HG03095 (cell line): ENCODE measurements at regions not wholly inside any gene's neighbourhood (a gene's known extent, or its start where the extent isn't known, plus 50 kb on each side); places are given as distances from the start of the nearest gene placed in this dataset.
"Not testable (repeated sequence)": the region's sequence is repeated elsewhere in the genome, so short reads cannot be mapped to it uniquely, and the experiment has no call there.

Experiments used
- ATAC-seq: cut with Tn5 transposase; IDR thresholded peaks from one replicate; pipeline ENCODE4 v1.9.1; 2021; ENCODE audit warnings: moderate library complexity; ENCODE audit not compliant: unreplicated experiment

DNA sequence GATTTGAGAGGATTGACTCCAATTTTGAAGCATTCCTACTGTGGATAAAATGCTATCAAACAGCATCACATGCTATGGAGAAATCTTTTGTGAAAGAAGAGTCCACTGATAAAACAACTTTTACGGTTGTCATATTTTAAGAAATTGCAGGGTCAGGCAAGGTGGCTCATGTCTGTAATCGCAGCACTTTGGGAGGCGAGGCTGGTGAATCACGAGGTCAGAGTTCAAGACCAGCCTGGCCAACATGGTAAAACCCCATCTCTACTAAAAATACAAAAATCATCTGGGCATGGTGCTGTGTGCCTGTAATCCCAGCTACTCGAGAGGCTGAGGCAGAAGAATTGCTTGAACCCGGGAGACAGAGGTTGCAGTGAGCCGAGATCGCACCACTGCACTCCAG, 338.8 kb upstream of the SOX9 start:
- ATAC-seq, result not testable (repeated sequence)

DNA sequence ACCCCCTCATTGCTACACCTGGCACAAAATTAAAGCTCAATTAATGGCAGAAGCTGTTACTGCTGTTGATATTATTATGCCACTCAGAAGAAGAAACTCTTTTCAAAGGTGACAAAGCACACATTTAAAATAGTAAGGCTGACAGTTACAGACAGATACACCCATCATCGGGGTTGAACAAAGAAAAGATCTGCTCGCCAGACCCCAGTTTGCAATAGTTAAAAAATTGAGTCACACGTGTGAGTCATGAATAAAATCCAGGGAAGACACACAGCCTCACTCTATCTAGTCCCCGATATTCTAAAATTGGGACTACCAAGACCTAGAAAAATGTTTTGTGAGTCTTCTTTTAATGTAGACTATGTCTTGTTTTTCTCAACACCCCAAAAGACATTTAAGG, 330.0 kb upstream of the SOX9 start:
- ATAC-seq, result no peak

DNA sequence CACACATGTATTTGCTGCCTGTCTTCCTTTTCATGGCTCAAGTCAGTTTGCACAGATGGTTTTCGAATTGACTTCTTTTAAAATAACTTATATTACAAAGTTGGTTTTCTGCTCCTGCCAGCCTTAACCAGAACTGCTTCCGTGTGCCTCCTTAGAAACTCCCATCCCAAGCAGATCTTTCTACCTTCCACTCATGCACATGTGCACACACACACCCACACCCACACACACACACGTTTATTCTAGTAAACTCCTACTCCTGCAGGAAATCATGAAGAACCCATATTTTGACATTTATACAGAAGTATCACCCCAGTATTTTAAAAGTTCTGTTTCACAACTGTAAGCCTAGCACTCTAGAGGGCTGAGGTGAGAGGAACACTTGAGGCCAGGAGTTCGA, 329.5 kb upstream of the SOX9 start:
- ATAC-seq, result no peak

DNA sequence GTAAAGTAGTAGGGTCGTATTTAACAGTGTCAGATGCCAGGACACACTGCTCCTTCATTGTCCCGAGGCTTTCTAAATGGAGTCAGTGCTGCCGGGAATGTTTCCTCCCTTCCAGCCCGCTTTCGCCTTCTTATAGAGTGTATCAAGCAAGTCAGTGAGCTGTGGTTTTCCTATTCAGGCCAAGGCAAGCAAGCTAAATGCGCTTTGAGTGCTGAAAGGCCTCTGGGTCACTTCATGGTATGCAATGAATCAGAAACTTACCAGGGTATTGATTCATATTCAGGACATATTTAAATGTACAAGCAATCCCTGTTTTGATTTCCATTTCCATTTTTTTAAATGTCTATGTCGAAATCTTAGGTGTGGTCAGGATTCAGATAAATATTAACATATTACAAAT, 327.9 kb upstream of the SOX9 start:
- no peak for ATAC-seq

DNA sequence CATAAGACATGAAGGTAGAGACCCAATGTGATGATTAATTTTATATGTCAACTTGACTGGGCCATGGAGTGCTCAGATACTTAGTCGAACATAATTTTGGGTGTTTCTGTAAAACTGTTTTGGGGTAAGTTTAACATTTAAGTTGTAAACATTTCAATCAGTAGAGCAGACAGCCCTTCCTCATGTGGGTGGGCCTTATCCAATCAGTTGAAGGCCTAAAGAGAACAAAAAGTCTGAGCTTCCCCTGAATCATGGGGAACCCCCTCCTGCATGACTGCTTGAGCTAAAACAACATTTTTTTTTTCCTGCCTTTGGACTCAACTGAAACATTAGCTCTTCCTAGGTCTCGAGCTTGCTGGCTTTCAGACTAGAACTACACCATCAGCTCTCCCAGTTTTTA, 327.3 kb upstream of the SOX9 start:
- no peak for ATAC-seq

DNA sequence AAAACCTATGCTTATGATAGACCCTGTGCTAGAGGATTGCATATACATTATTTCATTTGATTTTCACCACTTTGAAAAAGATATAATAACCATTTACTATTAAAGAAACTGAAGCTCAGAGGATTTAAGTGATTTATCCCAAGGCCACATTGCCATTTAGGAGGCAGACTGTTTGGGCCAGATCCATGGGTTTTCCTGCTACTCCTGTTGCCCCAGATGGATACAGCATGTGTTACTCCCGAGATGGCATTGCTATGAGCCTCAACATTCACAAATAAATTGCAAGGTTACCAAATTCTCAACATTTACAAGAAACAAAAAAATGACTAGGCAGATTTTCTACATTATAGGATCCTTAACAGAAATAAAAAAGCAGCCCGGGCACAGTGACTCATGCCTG, 322.1 kb upstream of the SOX9 start:
- no peak for ATAC-seq

DNA sequence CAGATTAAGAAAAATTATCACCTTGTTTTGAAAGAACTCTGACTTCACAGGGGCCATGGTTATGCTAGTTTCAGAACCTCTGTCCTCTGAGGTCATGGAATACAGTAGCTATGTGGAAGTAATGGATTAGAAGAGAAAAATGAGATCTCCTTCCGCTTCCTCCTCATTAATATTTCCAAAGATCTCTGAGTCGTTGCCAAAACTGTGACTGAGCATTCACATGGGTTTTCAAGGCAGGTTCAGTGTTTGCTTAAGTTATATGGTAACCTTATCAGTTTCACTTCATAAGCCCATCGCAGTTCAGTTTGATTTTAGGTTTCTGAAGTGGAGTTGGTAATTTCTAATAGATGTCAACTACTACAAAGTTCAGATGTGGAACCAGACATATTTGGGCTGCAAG, 321.2 kb upstream of the SOX9 start:
- no peak for ATAC-seq

DNA sequence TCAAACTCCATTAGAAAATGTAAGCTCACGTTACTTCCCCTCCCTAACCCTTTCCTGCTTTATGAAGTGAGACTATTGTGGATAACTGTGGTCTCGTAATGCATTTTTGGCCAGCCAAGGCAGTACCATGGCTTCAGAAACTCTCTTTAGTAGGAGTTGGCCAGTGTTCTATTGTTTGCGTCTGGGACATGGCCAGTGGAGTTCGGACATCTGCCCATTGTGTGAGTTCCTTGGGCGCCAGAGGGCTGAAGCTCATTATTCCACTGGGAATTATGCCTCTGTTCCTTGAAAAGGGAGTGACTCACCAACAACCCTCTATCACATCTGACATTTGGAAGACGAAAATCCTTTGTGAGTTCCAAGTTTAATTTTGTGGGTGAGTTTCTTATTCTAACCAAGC, 319.5 kb upstream of the SOX9 start:
- no peak for ATAC-seq

DNA sequence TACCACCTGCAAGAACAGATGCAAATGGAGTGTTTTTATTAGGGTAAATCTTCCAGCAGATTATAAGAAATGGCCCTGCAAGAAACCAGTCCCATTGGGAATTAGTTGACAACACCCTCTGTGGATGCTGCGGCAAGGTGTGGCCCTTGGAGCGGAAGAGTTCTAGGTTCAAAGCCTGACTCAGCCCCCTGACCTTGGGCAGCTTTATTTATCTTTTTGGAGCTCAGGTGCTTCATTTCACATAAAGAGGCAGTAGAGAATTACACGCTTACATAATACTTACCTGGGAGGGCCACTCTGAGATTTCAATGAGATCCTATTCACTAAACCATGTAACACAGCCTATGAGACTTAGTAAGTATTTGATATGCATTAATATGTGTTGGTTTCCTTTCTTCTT, 318.2 kb upstream of the SOX9 start:
- ATAC-seq, result no peak

DNA sequence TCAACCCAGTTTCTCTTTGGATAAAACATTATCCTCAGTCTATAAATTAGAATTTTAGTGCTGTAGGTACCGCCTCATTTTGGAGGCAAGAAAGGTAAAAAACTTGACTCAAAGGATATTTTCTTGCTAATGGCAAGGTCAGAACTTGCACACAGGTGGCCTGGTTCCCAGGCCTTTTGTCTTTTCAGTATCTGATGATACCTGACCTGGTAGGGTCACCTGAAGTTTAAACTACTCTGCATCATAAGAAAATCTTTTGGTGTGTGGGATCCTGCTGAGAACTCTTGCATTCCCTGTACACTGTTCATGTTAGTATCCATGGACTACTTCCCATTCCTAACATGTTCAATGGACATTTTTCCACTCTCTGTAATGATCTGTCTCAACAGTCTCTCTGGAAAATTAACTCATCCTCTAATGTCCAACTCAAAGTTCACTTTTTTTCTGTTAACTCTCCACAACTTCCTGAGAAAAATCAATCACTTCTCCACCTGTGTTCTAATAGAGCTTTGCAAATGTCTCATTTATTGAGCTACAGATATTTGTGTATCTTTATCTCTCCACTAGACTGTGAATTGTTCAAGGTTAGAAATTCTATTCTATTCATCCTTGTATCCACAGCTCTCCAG, 317.1 kb upstream of the SOX9 start:
- ATAC-seq, result no peak

DNA sequence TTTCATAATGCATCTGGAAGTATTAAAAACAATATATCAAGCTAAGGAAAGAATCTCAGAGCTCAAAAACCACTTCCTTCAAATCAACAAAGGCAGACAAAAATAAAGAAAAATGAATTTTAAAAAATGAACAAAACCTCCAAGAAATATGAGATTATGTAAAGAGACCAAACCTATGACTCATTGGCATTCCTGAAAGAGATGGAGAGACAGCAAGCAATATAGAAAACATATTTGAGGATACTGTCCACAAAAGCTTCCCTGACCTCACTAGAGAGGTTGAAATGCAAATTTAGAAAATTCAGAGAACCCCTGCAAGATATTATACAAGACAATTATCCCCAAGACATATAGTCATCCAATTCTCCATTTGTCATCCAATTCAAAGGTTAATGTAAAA, 311.3 kb upstream of the SOX9 start:
- no peak for ATAC-seq

DNA sequence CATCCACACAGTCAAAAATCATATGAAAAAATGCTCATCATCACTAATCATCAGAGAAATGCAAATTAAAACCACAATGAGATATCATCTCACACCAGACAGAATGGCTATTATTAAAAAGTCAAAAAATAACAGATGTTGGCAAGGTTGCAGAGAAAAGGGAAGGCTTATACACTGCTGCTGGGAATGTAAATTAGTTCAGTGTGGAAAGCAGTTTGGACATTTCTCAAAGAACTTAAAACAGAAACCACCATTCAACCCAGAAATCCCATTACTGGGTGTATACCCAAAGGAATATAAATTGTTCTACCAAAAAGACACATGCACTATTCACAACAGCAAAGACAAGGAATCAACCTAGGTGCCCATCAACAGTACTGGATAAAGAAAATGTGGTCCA, 307.0 kb upstream of the SOX9 start:
- ATAC-seq, result not testable (repeated sequence)

DNA sequence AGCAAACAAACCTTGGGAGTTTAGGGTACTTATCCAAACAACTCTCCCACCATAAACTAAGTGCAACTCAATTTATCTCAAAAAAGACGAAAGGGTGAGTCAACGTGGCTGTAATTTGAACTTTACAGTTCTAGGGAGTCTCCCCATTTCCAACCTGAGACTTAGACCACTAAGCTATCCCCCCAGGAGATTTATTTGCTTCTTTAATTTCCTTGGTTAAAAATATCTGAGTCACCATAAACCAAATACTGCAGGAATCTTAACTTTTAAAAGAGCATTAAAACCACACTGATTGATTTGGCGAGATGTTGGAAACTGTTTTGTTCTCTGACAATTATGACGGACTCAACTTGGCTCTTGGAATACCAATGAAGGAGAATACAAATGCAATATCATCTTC, 299.3 kb upstream of the SOX9 start:
- ATAC-seq, result no peak

DNA sequence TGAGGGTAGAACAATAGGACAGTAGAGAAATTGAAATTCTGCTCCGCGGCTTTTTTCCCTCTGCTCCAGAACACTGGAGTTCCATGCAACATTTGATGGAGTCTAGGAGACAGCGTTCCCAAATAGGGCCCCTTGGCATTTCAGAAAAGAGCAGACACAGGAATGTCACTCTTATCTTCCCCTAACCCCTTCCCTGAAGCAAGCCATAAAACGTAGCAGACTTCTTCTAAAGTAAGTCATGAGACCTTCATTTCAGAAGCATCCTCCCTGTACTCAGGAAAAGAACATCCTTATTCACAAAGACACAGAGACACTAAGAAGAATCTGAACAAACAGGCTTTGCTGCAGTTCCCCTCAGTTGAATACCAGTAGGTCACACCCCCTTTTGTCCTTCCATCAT, 296.1 kb upstream of the SOX9 start:
- no peak for ATAC-seq

DNA sequence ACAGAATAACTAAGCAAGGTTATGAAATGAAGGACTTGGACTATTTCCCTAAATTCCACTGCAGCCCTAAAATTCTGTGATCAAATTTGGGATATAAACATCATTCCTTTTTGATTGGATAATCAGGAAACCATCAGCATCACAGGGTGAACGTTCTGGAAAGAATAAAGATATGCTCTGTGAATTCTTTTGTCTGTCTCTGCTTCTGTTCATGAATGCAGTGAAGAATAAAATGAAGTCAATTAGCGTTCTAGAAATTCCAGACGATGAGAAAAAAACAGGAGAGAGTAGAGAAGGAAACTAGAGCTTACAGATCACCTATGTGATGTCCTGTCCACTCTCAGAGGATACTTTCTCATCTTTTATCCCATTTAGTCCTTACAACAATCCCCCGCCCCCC, 295.1 kb upstream of the SOX9 start:
- no peak for ATAC-seq

DNA sequence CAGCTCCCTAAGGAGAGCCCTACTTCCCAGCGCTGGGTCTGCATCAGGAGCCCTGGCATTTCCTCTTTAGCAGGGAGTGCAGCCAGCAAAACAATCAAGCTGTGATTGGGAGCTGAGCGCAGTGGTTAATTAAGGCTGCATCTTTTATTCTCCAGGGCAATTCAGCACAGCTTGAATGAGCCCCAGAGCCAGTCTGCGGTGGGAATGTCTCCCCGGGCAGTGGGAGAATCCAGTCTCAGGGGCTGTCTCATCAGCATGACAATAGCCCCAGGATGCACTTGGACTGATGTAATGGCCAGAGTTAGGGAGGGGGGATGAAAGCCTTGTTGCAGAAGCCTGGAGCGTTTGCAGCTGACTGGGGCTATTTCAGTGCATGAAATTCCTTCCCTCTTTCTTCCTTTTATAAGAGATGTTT, 292.6 kb upstream of the SOX9 start:
- no peak for ATAC-seq

DNA sequence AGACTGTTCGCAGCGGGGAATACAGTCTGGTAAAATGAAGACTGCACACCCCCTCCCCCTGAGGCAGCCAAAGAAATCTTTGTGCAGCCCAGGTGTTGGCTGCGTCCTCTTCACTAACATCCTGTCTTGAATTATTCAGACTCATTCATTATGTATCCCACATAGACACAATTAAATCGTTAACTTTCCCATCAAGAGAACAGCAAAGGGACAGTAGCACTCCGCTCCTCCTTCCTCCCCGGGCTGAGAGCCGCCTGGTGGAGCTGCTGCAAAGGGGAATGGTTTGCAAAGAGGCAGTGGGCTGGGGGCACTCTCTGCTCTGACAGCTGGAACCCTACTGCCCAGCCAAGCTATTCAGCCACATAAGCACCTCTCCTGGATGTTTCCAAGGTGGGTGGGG, 290.0 kb upstream of the SOX9 start:
- no peak for ATAC-seq

DNA sequence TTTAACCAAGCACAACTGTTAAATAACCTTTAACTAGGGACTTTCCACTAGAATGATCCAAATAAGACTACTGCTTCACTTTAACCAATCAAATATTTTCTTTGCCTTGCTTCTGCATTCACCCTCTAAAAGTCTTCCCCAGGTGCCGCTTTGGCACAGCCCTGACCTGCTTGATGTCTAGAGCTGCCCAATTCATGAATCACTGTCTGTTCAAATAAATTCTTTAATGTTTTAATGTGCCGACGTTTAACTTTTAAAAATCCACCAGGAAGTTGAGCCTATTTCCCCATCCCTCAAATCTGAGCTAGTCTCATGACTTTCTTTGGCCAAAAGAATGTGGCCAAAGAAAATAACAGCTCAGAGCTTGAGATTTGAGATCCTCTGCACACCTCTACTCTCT, 277.8 kb upstream of the SOX9 start:
- no peak for ATAC-seq

DNA sequence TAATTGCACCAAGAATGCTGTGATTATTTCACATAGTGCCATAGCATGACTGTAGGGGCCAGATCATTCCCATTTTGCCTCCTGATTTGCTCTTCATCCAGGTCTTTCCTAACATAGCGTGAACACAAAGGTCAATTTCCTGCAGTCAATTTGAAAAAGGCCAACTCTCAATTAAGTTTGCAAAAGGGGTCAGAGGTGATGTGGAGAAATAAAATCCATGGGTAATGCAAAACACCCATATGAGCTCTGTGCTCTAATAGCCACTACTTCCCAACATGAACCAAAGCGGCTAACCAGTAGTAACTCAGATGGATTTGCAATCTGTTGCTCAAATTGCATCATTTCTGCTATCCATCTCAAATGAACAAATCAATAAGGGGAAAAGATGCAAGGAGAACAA, 275.5 kb upstream of the SOX9 start:
- ATAC-seq, result no peak

DNA sequence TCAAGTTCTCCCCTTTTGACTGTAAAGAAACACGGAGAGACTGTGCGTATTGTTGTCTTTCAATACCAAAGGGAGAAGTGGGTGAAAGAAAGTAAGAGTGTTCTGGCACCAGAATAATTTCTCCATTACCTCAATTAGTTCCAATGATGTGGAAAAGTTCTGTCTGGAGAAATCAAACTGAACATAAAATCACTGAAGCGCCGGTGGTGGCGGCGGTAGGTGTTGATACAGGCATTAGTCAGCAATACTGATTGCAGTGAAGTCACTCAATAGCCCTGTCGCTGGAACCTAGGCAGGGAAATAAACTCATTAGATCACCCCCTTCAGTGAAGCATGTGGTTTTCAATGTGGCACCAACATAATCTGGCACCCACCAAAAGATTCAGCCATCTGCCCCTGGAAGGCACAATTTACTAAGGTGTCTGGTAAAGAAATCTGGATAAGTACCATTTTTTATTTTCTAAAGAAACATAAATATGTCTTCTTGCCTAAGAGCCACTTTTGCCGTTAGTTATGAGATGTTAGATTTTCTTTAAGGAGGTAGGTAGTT, 274.2 kb upstream of the SOX9 start:
- no peak for ATAC-seq

DNA sequence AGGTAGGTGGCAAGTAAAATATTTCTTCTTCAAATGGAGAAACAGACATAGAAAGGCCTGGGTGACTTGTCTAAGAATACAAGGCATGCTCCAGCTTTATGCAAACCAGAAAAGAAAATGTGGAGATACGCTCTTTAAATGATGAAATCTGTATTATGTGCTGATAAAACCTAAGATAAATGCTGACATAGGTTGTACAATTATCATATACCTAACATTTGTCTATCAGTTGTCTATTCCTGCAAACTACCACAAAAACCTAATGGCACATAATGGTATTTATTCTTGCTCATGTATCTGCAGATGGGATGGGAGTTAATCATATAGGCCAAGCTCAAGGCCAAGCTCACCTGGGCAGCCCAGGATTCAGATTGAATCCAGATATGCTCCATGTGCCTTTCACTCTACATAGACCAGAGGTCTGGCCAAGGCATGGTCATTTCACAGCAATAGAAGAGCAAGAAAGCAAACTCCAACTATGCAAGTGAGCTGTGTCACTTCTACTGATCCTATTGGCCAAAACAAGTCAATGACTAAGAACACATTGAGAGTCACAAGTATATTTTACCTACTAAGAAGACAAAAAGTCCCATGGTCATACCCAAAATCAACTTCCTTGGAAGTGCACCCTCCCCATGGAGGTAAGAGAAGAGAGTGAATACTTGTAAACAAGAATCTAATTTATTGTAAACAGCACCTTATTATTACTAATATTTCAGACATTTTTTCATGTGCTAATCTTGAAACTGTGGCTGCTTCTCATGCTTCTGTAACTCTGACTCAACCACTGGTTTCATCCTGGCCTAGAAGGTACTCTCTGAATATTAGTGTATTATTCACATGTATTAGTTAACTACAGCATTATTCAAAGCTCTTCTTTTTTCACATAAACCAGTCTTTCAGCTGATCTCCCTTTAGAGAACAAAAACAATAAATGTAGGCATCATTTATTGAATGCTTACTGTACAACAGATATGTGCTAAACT, 270.7 kb upstream of the SOX9 start:
- ATAC-seq, result peak; percentile 68

DNA sequence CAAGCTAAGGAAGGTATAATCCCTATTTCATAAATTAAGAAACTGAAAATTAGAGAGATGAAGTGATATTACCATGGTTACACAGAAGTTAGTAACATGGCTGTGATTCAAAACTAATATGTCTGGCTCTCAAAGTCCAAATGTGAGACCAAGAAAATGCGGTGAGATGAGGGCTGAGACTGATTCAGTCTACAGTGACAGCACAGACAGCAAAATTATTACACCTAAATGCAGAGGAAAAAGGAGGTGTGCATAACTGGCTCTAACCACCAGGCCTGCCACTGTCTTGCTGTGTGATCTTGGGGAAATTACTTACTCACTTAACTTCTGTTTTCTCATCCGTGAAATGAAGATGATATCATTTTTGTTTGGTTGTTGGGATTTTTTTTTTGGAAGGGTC, 270.0 kb upstream of the SOX9 start:
- peak; percentile 53 for ATAC-seq
